WTC11 (cell line): ENCODE measurements at regions not wholly inside any gene's neighbourhood (a gene's known extent, or its start where the extent isn't known, plus 50 kb on each side); places are given as distances from the start of the nearest gene placed in this dataset.

Experiments
- ATAC-seq: fragments of 200-7000 bp; cut with Tn5 transposase; 2 replicates; pipeline ENCODE4 v1.10.0; 2021; ENCODE audit warnings: mild to moderate bottlenecking, moderate library complexity
- CTCF ChIA-PET: fragments of 300-600 bp; sonication (Branson Sonifier 250); formaldehyde crosslinking; loops from one replicate; lab custom pipeline; 2021; ENCODE audit warnings: antibody characterized with exemption; lab: Charles Lee
- POLR2A ChIA-PET: fragments of 350-600 bp; sonication (Branson Sonifier 250); formaldehyde crosslinking; loops from one replicate; lab custom pipeline; 2021; ENCODE audit warnings: antibody characterized with exemption; lab: Charles Lee
- DNase-seq: peaks from one replicate; pipeline ENCODE4 v3.0.0; 2021; ENCODE audit warnings: low spot score
- H3K27ac Mint-ChIP-seq: 2 replicates; pipeline ENCODE4 v1.8.0; 2021; ENCODE audit warnings: mixed read lengths
- H3K27me3 Mint-ChIP-seq: 2 replicates; pipeline ENCODE4 v1.8.0; 2021; ENCODE audit warnings: low read depth, mild to moderate bottlenecking, moderate library complexity, mixed read lengths
- H3K36me3 Mint-ChIP-seq: 2 replicates; pipeline ENCODE4 v1.8.0; 2021; ENCODE audit warnings: mixed read lengths
- H3K4me1 Mint-ChIP-seq: 2 replicates; pipeline ENCODE4 v1.8.0; 2022; ENCODE audit warnings: mixed read lengths
- H3K4me3 Mint-ChIP-seq: 2 replicates; pipeline ENCODE4 v1.8.0; 2021; ENCODE audit warnings: mild to moderate bottlenecking, moderate library complexity, mixed read lengths
- H3K9me3 Mint-ChIP-seq: 2 replicates; pipeline ENCODE4 v1.8.0; 2021; ENCODE audit warnings: mixed read lengths
- FOXP4 ChIP-seq: sonication (generic); formaldehyde crosslinking; IDR thresholded peaks from 2 replicates; pipeline ENCODE4 v1.8.0; 2022; ENCODE audit warnings: mild to moderate bottlenecking, missing genetic modification reagents
- GABPB1 ChIP-seq: sonication (generic); formaldehyde crosslinking; IDR thresholded peaks from 2 replicates; pipeline ENCODE4 v1.8.1; 2023; ENCODE audit warnings: mild to moderate bottlenecking, missing genetic modification reagents
- GRHL2 ChIP-seq: fragments of 250-450 bp; sonication (Bioruptor Pico); IDR thresholded peaks from 2 replicates; pipeline ENCODE4 v1.8.0; 2022; ENCODE audit warnings: mild to moderate bottlenecking, moderate library complexity; ENCODE audit not compliant: insufficient replicate concordance, severe bottlenecking
- JUN ChIP-seq: sonication (generic); formaldehyde crosslinking; IDR thresholded peaks from 2 replicates; pipeline ENCODE4 v1.8.0; 2023; ENCODE audit warnings: mild to moderate bottlenecking, missing genetic modification reagents
- NFATC4 ChIP-seq: fragments of 250-450 bp; sonication (Bioruptor Pico); IDR thresholded peaks from 2 replicates; pipeline ENCODE4 v1.9.0; 2021; ENCODE audit warnings: mild to moderate bottlenecking
- NFE2L1 ChIP-seq: sonication (generic); formaldehyde crosslinking; IDR thresholded peaks from 2 replicates; pipeline ENCODE4 v1.8.1; 2023; ENCODE audit warnings: missing genetic modification reagents
- NR2C2 ChIP-seq: sonication (generic); formaldehyde crosslinking; IDR thresholded peaks from 2 replicates; pipeline ENCODE4 v1.8.0; 2022; ENCODE audit warnings: mild to moderate bottlenecking, missing genetic modification reagents
- PRDM15 ChIP-seq: sonication (generic); formaldehyde crosslinking; IDR thresholded peaks from 2 replicates; pipeline ENCODE4 v1.8.0; 2022; ENCODE audit warnings: missing genetic modification reagents
- STAT6 ChIP-seq: sonication (generic); formaldehyde crosslinking; conservative IDR thresholded peaks from 2 replicates; pipeline ENCODE4 v1.8.1; 2023; ENCODE audit warnings: mild to moderate bottlenecking, low read depth, missing genetic modification reagents, moderate library complexity
- ZBTB21 ChIP-seq: sonication (generic); formaldehyde crosslinking; IDR thresholded peaks from 2 replicates; pipeline ENCODE4 v1.8.1; 2023; ENCODE audit warnings: mild to moderate bottlenecking, missing genetic modification reagents, borderline replicate concordance
- ZMAT4 ChIP-seq: fragments of 250-450 bp; sonication (Bioruptor Pico); IDR thresholded peaks from 2 replicates; pipeline ENCODE4 v1.9.0; 2021; ENCODE audit warnings: mild to moderate bottlenecking
- ZNF219 ChIP-seq: sonication (generic); formaldehyde crosslinking; IDR thresholded peaks from 2 replicates; pipeline ENCODE4 v1.8.0; 2023; ENCODE audit warnings: missing genetic modification reagents, mild to moderate bottlenecking, borderline replicate concordance
- ZNF396 ChIP-seq: fragments of 250-450 bp; sonication (Bioruptor Pico); IDR thresholded peaks from 2 replicates; pipeline ENCODE4 v1.8.0; 2021; ENCODE audit warnings: mild to moderate bottlenecking, moderate library complexity, borderline replicate concordance
- TF ChIP-seq, protein P1 (sequence below): sonication (generic); formaldehyde crosslinking; IDR thresholded peaks from 2 replicates; pipeline ENCODE4 v1.8.1; 2022; ENCODE audit warnings: low read depth, mild to moderate bottlenecking, moderate library complexity, missing genetic modification reagents, borderline replicate concordance
- TF ChIP-seq, protein P2 (sequence below): sonication (generic); formaldehyde crosslinking; IDR thresholded peaks from 2 replicates; pipeline ENCODE4 v1.8.0; 2022; ENCODE audit warnings: mild to moderate bottlenecking, missing genetic modification reagents
- TF ChIP-seq, protein P3 (sequence below): sonication (generic); formaldehyde crosslinking; IDR thresholded peaks from 2 replicates; pipeline ENCODE4 v1.8.1; 2023; ENCODE audit warnings: mild to moderate bottlenecking, missing genetic modification reagents, moderate library complexity

- Mint-ChIP-seq H3K27ac (no peak overlapping the region), H3K27me3 (peaks cover 4% of the 10 kb centered on the region), H3K4me1 (peaks cover 18% of the 10 kb centered on the region), H3K36me3 (no peaks in the 10 kb centered on the region), H3K4me3 (no peak overlapping the region), H3K9me3 (no peaks in the 10 kb centered on the region)
- ATAC-seq (no peak), DNase-seq (no peak)
- POLR2A ChIA-PET: no interaction called here
- CTCF ChIA-PET: no interaction called here
- TF ChIP-seq, protein P1, sequence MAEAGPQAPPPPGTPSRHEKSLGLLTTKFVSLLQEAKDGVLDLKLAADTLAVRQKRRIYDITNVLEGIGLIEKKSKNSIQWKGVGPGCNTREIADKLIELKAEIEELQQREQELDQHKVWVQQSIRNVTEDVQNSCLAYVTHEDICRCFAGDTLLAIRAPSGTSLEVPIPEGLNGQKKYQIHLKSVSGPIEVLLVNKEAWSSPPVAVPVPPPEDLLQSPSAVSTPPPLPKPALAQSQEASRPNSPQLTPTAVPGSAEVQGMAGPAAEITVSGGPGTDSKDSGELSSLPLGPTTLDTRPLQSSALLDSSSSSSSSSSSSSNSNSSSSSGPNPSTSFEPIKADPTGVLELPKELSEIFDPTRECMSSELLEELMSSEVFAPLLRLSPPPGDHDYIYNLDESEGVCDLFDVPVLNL: no peak
- TF ChIP-seq GABPB1 (no peak), NFE2L1 (CRISPR knock-in tag) (no peak)
Observed at GRCh38 chr18:5771343-5771742, 124.0 kb downstream of the TMEM200C start.

DNA sequence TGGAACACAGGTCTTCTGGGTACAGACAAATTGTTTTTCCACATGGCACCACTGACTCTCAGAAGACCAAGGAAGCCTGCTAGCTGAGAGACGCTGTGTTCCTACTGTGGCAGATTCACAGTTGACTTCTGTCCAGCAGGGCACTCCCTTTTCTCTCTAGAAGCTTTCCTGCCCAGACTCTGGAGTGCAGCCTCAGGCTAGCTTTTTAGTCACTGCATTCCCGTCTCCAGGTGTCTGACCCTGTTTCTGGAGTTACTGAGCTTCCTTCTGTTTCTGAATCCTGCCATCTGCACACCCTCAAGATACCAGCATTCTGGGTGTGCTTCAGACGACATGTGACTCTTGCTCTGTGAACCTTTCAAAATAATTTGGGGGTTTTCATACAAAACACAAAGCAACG, 125.1 kb downstream of the TMEM200C start:
- TF ChIP-seq NR2C2 (CRISPR knock-in tag) (no peak), ZNF219 (CRISPR knock-in tag) (no peak), NFATC4 (CRISPR knock-in tag) (no peak), NFE2L1 (CRISPR knock-in tag) (no peak), ZMAT4 (CRISPR knock-in tag) (no peak), GRHL2 (CRISPR knock-in tag) (no peak), ZBTB21 (CRISPR knock-in tag) (no peak), FOXP4 (CRISPR knock-in tag) (no peak), STAT6 (CRISPR knock-in tag) (no peak), JUN (CRISPR knock-in tag) (no peak), ZNF396 (no peak), PRDM15 (CRISPR knock-in tag) (no peak)
- TF ChIP-seq, protein P2, sequence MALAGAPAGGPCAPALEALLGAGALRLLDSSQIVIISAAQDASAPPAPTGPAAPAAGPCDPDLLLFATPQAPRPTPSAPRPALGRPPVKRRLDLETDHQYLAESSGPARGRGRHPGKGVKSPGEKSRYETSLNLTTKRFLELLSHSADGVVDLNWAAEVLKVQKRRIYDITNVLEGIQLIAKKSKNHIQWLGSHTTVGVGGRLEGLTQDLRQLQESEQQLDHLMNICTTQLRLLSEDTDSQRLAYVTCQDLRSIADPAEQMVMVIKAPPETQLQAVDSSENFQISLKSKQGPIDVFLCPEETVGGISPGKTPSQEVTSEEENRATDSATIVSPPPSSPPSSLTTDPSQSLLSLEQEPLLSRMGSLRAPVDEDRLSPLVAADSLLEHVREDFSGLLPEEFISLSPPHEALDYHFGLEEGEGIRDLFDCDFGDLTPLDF (CRISPR knock-in tag): no peak
- TF ChIP-seq, protein P3, sequence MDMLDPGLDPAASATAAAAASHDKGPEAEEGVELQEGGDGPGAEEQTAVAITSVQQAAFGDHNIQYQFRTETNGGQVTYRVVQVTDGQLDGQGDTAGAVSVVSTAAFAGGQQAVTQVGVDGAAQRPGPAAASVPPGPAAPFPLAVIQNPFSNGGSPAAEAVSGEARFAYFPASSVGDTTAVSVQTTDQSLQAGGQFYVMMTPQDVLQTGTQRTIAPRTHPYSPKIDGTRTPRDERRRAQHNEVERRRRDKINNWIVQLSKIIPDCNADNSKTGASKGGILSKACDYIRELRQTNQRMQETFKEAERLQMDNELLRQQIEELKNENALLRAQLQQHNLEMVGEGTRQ: no peak
- Mint-ChIP-seq H3K4me1 (peaks cover 18% of the 10 kb centered on the region), H3K36me3 (no peaks in the 10 kb centered on the region), H3K27me3 (peaks cover 4% of the 10 kb centered on the region), H3K9me3 (no peaks in the 10 kb centered on the region), H3K27ac (no peak overlapping the region), H3K4me3 (no peak overlapping the region)
- POLR2A ChIA-PET: no interaction called here
- no peak for DNase-seq
- ATAC-seq: no peak
- CTCF ChIA-PET: no interaction called here
